OCI-LY3 (cell line): ENCODE measurements at regions not wholly inside any gene's neighbourhood (a gene's known extent, or its start where the extent isn't known, plus 50 kb on each side); places are given as distances from the start of the nearest gene placed in this dataset.

Experiments
- H2AFZ ChIP-seq: fragments of 200-600, 300-600 bp; shearing (Covaris generic); 2 replicates; pipeline ENCODE4 v1.6.0; 2014; ENCODE audit warnings: antibody characterized with exemption, low read depth, low read length
- H3K27ac ChIP-seq: fragments of 200-600, 300-600 bp; sonication (generic); 2 replicates; pipeline ENCODE4 v1.5.1; 2014; ENCODE audit warnings: mild to moderate bottlenecking, low read length, moderate library complexity, mixed read lengths
- H3K27me3 ChIP-seq: fragments of 200-600, 300-600 bp; sonication (generic); 2 replicates; pipeline ENCODE4 v1.6.1; 2014; ENCODE audit warnings: low read depth, low read length, mixed read lengths
- H3K36me3 ChIP-seq: fragments of 200-600, 300-600 bp; sonication (generic); replicated peaks from 2 replicates; pipeline ENCODE3; 2014; ENCODE audit warnings: low read depth, low read length, mixed read lengths
- H3K4me1 ChIP-seq: fragments of 300-600, 200-600 bp; sonication (generic); 2 replicates; pipeline ENCODE4 v1.6.1; 2014; ENCODE audit warnings: low read length, mixed read lengths
- H3K4me2 ChIP-seq: fragments of 200-600, 300-600 bp; sonication (generic); 2 replicates; pipeline ENCODE4 v1.6.1; 2014; ENCODE audit warnings: low read length, mixed read lengths
- H3K4me3 ChIP-seq: fragments of 300-600, 200-600 bp; sonication (generic); 2 replicates; pipeline ENCODE4 v1.5.1; 2014; ENCODE audit warnings: antibody characterized with exemption, mild to moderate bottlenecking, low read length, moderate library complexity
- H3K79me2 ChIP-seq: fragments of 300-600, 200-600 bp; shearing (Covaris generic); 2 replicates; pipeline ENCODE4 v1.6.1; 2014; ENCODE audit warnings: mild to moderate bottlenecking, low read length, mixed read lengths
- H3K9ac ChIP-seq: fragments of 300-600, 200-600 bp; shearing (Covaris generic); 2 replicates; pipeline ENCODE4 v1.6.0; 2014; ENCODE audit warnings: mild to moderate bottlenecking, low read length, moderate library complexity
- H3K9me3 ChIP-seq: fragments of 200-600, 300-600 bp; shearing (Covaris generic); 2 replicates; pipeline ENCODE4 v1.6.1; 2014; ENCODE audit warnings: low read length, mixed read lengths; ENCODE audit not compliant: insufficient read depth
- H4K20me1 ChIP-seq: fragments of 200-600, 300-600 bp; sonication (generic); 2 replicates; pipeline ENCODE4 v1.6.1; 2016; ENCODE audit warnings: low read length, mixed read lengths; ENCODE audit not compliant: insufficient read depth
- EZH2phosphoT487 ChIP-seq: fragments of 200-600 bp; shearing (Covaris generic); IDR thresholded peaks from 2 replicates; pipeline ENCODE4 v1.6.1; 2018; ENCODE audit warnings: antibody characterized with exemption, mixed run types, low read depth
- TF ChIP-seq, protein P1 (sequence below): fragments of 200-600, 300-600 bp; sonication (generic); IDR thresholded peaks from 2 replicates; pipeline ENCODE4 v1.5.1; 2014; ENCODE audit warnings: antibody characterized with exemption, low read length, low read depth

DNA sequence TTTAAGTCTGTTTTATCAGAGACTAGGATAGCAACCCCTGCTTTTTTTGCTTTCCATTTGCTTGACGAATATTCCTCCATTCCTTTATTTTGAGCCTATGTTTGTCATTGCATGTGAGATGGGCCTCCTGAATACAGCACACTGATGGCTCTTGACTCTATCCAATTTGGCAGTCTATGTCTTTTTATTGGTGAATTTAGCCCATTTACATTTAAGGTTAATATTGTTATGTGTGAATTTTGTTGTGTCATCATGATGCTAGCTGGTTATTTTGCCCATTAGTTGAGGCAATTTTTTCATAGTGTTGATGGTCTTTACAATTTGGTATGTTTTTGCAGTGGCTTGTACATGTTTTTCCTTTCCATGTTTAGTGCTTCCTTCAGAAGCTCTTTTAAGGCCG lies 50.7 kb upstream of the PDE4B start:
- TF ChIP-seq, protein P1, sequence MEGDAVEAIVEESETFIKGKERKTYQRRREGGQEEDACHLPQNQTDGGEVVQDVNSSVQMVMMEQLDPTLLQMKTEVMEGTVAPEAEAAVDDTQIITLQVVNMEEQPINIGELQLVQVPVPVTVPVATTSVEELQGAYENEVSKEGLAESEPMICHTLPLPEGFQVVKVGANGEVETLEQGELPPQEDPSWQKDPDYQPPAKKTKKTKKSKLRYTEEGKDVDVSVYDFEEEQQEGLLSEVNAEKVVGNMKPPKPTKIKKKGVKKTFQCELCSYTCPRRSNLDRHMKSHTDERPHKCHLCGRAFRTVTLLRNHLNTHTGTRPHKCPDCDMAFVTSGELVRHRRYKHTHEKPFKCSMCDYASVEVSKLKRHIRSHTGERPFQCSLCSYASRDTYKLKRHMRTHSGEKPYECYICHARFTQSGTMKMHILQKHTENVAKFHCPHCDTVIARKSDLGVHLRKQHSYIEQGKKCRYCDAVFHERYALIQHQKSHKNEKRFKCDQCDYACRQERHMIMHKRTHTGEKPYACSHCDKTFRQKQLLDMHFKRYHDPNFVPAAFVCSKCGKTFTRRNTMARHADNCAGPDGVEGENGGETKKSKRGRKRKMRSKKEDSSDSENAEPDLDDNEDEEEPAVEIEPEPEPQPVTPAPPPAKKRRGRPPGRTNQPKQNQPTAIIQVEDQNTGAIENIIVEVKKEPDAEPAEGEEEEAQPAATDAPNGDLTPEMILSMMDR = no peak
- no peak for TF ChIP-seq EZH2phosphoT487
- Histone ChIP-seq H3K27me3 (no peaks in the 10 kb centered on the region), H3K9me3 (no peaks in the 10 kb centered on the region), H3K79me2 (no peaks in the 10 kb centered on the region), H2AFZ (no peak overlapping the region), H3K36me3 (no peaks in the 10 kb centered on the region), H3K4me3 (no peak overlapping the region), H3K9ac (no peak overlapping the region), H3K4me1 (no peaks in the 10 kb centered on the region), H4K20me1 (no peaks in the 10 kb centered on the region), H3K27ac (no peak overlapping the region), H3K4me2 (no peak overlapping the region)
